ENCODE measurements at regions not wholly inside any gene's neighbourhood (a gene's known extent, or its start where the extent isn't known, plus 50 kb on each side); places are given as distances from the start of the nearest gene placed in this dataset.

DNA sequence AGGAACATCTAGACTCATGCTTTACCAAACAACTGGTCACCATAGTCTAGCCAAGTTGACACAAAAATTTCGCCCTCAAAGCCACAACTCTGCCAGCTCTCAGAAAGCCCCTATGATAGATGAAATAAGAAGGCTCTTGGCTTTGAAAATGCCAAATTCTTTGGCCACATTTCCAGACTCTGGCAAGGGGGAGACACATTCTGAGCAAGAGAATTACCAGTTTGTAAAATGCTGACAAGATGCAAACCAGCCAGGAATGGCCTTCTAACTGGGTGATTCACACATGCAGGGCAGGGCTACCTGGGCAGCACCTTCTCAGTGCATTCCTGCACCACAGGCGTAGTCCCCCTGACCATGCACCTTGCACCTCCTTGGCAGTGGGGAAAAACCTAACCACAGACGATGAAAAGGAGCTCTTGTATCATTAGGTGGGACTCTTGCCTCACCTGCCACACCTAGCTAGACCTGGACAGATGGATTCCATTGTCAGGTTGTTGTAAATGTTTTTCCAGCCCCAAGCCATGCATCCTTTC lies 77.4 kb upstream of the CPEB2 start:
- no peaks in the 10 kb centered on the region for H3K36me3 ChIP-seq (ENCODE audit: control insufficient read depth, insufficient read depth, low read length)
- no peak overlapping the region for H3K27ac ChIP-seq
- no peak overlapping the region for H3K4me2 ChIP-seq (ENCODE audit: low read length)
- H2AFZ ChIP-seq: no peak overlapping the region
- no peak for TF ChIP-seq CTCF (IDR thresholded peaks at IDR 0.05)
- H3K79me2 ChIP-seq: no peaks in the 10 kb centered on the region
- H3K9ac ChIP-seq: no peak overlapping the region
- no peaks in the 10 kb centered on the region for H3K27me3 ChIP-seq (ENCODE audit: control insufficient read depth, insufficient read depth, low read length)
- H3K4me3 ChIP-seq (ENCODE audit: low read depth, low read length): no peak overlapping the region
- H3K4me1 ChIP-seq: no peaks in the 10 kb centered on the region
- H3K9me3 ChIP-seq (ENCODE audit: control insufficient read depth, low read length): no peaks in the 10 kb centered on the region

- H2AFZ ChIP-seq: no peak overlapping the region
- no peaks in the 10 kb centered on the region for H3K79me2 ChIP-seq
- H3K4me3 ChIP-seq (ENCODE audit: low read depth, low read length): no peak overlapping the region
- no peaks in the 10 kb centered on the region for H3K4me1 ChIP-seq
- H3K9me3 ChIP-seq (ENCODE audit: control insufficient read depth, low read length): no peaks in the 10 kb centered on the region
- TF ChIP-seq CTCF (IDR thresholded peaks at IDR 0.05): no peak
- no peaks in the 10 kb centered on the region for H3K36me3 ChIP-seq (ENCODE audit: control insufficient read depth, insufficient read depth, low read length)
- H3K27me3 ChIP-seq (ENCODE audit: control insufficient read depth, insufficient read depth, low read length): no peaks in the 10 kb centered on the region
- H3K4me2 ChIP-seq (ENCODE audit: low read length): no peak overlapping the region
- H3K27ac ChIP-seq: no peak overlapping the region
- H3K9ac ChIP-seq: no peak overlapping the region
These were observed 76.8 kb upstream of the CPEB2 start for GRCh38 chr4:14925471-14925870.

DNA sequence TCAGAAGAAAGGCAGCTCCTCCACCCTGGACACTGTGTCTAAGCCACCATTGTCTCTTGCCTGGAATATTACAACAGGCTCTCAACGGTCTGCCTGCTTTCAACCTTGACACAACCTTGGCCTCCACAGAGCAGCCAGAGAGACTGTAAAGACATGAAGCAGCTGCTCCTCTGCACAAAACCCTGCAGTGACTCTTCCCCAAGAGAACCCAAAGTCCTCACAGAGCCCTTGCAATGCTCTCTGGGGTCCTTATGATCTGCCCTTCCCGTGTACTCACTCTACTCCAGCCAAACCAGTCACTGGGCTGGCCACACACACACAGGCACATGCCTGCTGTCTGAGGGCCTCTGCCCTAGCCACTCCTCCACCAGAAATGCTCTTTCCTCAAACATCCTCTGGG lies 75.9 kb upstream of the CPEB2 start:
- no peaks in the 10 kb centered on the region for H3K27me3 ChIP-seq (ENCODE audit: control insufficient read depth, insufficient read depth, low read length)
- H3K4me2 ChIP-seq (ENCODE audit: low read length): no peak overlapping the region
- no peak overlapping the region for H2AFZ ChIP-seq
- no peaks in the 10 kb centered on the region for H3K4me1 ChIP-seq
- peak overlapping the region; percentile 39 for H3K27ac ChIP-seq
- H3K4me3 ChIP-seq (ENCODE audit: low read depth, low read length): no peak overlapping the region
- H3K9ac ChIP-seq: no peak overlapping the region
- H3K79me2 ChIP-seq: no peaks in the 10 kb centered on the region
- H3K36me3 ChIP-seq (ENCODE audit: control insufficient read depth, insufficient read depth, low read length): no peaks in the 10 kb centered on the region
- H3K9me3 ChIP-seq (ENCODE audit: control insufficient read depth, low read length): no peaks in the 10 kb centered on the region
- TF ChIP-seq CTCF (IDR thresholded peaks at IDR 0.05): no peak

DNA sequence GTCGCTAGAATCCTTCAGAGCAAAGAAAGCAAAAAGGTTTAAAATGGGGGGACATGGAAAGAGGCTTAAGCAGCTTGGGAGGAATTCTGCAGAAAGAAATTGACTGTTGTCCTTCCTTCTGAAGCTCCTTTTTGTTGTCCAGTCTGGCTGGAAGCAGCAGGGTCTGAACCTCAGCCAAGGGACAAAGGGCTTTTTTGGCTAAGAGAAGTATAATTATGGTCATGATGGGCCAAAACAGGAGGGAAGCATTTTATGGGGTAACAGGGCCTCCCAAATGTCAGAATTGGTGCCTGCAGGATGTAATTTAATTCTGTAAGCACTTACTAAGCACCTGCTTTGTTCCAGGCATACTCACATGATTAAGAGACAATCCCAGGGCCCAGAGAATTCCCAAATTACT lies 74.2 kb upstream of the CPEB2 start:
- H3K4me2 ChIP-seq (ENCODE audit: low read length): no peak overlapping the region
- H3K27me3 ChIP-seq (ENCODE audit: control insufficient read depth, insufficient read depth, low read length): no peaks in the 10 kb centered on the region
- TF ChIP-seq CTCF (IDR thresholded peaks at IDR 0.05): no peak
- H3K9me3 ChIP-seq (ENCODE audit: control insufficient read depth, low read length): no peaks in the 10 kb centered on the region
- no peak overlapping the region for H2AFZ ChIP-seq
- H3K9ac ChIP-seq: no peak overlapping the region
- H3K36me3 ChIP-seq (ENCODE audit: control insufficient read depth, insufficient read depth, low read length): no peaks in the 10 kb centered on the region
- no peaks in the 10 kb centered on the region for H3K4me1 ChIP-seq
- H3K4me3 ChIP-seq (ENCODE audit: low read depth, low read length): no peak overlapping the region
- H3K79me2 ChIP-seq: no peaks in the 10 kb centered on the region
- no peak overlapping the region for H3K27ac ChIP-seq

DNA sequence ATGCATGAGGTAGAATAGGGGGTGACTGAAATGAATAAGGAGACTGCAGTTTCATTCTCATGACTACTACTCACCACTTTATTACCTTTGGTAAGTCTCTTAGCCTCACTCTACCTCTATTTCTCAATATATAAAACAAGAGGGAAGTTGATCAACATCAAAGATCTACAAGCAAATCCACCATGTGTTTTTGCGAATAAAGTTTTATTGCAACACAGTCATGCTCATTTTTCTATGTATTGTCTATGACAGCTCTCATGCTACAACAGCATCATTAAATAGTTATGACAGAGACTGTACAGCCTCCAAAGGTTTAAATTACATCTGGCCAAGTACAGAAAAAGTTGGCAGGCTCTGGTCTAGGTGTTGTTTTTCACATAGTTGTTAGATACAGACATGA lies 72.6 kb upstream of the CPEB2 start:
- Histone ChIP-seq H3K4me2 (ENCODE audit: low read length) (no peak overlapping the region), H3K79me2 (no peaks in the 10 kb centered on the region), H3K36me3 (ENCODE audit: control insufficient read depth, insufficient read depth, low read length) (no peaks in the 10 kb centered on the region), H3K9ac (no peak overlapping the region), H3K27ac (no peak overlapping the region), H3K4me3 (ENCODE audit: low read depth, low read length) (no peak overlapping the region), H2AFZ (no peak overlapping the region), H3K9me3 (ENCODE audit: control insufficient read depth, low read length) (no peaks in the 10 kb centered on the region), H3K27me3 (ENCODE audit: control insufficient read depth, insufficient read depth, low read length) (no peaks in the 10 kb centered on the region), H3K4me1 (no peaks in the 10 kb centered on the region)
- TF ChIP-seq CTCF (IDR thresholded peaks at IDR 0.05): no peak
